IMR-90 (cell line): ENCODE measurements at regions not wholly inside any gene's neighbourhood (a gene's known extent, or its start where the extent isn't known, plus 50 kb on each side); places are given as distances from the start of the nearest gene placed in this dataset.

ENCODE experiments used
- RAD21 ChIP-seq: IDR thresholded peaks from 2 replicates; pipeline ENCODE4 v1.6.1; 2012; ENCODE audit warnings: low read length, improper control_type of control experiment
- TF ChIP-seq, protein P1 (sequence below): conservative IDR thresholded peaks from 2 replicates; pipeline ENCODE4 v1.5.1; 2012; ENCODE audit warnings: mild to moderate bottlenecking, low read depth, low read length, improper control_type of control experiment

GRCh38 chr14:84922370-84922769 lies 607.6 kb upstream of the FLRT2 start:
- TF ChIP-seq, protein P1, sequence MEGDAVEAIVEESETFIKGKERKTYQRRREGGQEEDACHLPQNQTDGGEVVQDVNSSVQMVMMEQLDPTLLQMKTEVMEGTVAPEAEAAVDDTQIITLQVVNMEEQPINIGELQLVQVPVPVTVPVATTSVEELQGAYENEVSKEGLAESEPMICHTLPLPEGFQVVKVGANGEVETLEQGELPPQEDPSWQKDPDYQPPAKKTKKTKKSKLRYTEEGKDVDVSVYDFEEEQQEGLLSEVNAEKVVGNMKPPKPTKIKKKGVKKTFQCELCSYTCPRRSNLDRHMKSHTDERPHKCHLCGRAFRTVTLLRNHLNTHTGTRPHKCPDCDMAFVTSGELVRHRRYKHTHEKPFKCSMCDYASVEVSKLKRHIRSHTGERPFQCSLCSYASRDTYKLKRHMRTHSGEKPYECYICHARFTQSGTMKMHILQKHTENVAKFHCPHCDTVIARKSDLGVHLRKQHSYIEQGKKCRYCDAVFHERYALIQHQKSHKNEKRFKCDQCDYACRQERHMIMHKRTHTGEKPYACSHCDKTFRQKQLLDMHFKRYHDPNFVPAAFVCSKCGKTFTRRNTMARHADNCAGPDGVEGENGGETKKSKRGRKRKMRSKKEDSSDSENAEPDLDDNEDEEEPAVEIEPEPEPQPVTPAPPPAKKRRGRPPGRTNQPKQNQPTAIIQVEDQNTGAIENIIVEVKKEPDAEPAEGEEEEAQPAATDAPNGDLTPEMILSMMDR: no peak
- no peak for TF ChIP-seq RAD21
